H1 (cell line): ENCODE measurements at regions not wholly inside any gene's neighbourhood (a gene's known extent, or its start where the extent isn't known, plus 50 kb on each side); places are given as distances from the start of the nearest gene placed in this dataset.

ENCODE experiments used
- CHD7 ChIP-seq: fragments of 300-600 bp; sonication (generic); IDR thresholded peaks from 2 replicates; pipeline ENCODE4 v1.7.1; 2012; ENCODE audit warnings: low read length, moderate library complexity, mild to moderate bottlenecking, inconsistent platforms; ENCODE audit not compliant: insufficient replicate concordance
- CREB1 ChIP-seq: IDR thresholded peaks from 2 replicates; pipeline ENCODE4 v1.6.1; 2012; ENCODE audit warnings: inconsistent platforms
- E2F6 ChIP-seq: IDR thresholded peaks from 2 replicates; pipeline ENCODE4 v1.6.1; 2012; ENCODE audit warnings: inconsistent platforms
- NRF1 ChIP-seq: IDR thresholded peaks from 2 replicates; pipeline ENCODE4 v1.6.1; 2011; ENCODE audit warnings: mild to moderate bottlenecking, low read depth, low read length, improper control_type of control experiment
- RBBP5 ChIP-seq: IDR thresholded peaks from 2 replicates; pipeline ENCODE4 v1.7.1; 2012; ENCODE audit warnings: low read depth, mild to moderate bottlenecking, inconsistent platforms, low read length, moderate library complexity, borderline replicate concordance
- RNF2 ChIP-seq: fragments of 200-900, 300-1000 bp; sonication (generic); IDR thresholded peaks from 2 replicates; pipeline ENCODE4 v1.7.1; 2016; ENCODE audit warnings: borderline replicate concordance, low read depth, mild to moderate bottlenecking, antibody characterized with exemption, low read length; ENCODE audit not compliant: poor library complexity, severe bottlenecking; ENCODE audit errors: missing control alignments
- TAF7 ChIP-seq: optimal IDR thresholded peaks from 2 replicates; pipeline ENCODE3; 2011; ENCODE audit warnings: low read depth, mild to moderate bottlenecking, inconsistent platforms, low read length, moderate library complexity, borderline replicate concordance

GRCh38 chr2:67802291-67802690 is 260.5 kb downstream of the C1D start (continued):
- TF ChIP-seq CHD7: no peak
- TF ChIP-seq RNF2: no peak
- no peak for TF ChIP-seq RBBP5
- no peak for TF ChIP-seq CREB1
- TF ChIP-seq E2F6: no peak
- TF ChIP-seq NRF1: no peak
- TF ChIP-seq TAF7: no peak
